ENCODE measurements at regions not wholly inside any gene's neighbourhood (a gene's known extent, or its start where the extent isn't known, plus 50 kb on each side); places are given as distances from the start of the nearest gene placed in this dataset.

DNA sequence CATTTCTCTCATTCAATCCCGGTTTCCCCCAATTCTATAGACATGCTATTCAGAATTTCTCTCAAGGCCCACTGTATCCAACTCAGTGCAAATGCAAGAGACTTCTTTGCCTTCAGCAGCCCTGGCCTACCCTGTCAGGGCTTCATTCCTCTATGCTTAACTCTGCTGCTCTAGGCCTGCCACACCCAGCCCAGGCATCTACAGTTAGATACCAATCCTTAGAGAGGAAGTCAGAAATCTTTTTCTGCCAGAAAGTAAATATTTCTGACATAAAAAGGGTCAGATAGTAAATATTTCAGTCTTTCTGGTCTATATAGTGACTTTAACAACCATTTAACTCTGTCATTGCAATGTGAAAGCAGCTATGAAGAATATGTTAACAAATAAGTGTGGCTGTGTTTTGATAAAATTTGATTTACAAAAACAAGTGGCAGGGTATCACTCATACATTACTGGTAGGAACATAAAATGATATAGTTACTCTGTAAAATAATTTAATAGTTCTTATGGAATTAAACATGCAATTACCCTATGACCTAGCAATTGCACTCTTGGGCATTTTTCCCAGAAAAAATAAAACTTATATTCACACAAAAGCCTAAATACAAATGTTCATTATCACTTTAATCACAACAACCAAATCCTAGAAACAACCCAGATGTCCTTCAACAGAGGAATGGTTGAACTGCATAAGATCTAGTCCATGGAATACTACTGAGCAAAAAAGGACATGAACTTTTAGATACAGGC is 942.0 kb downstream of the SQOR start:
- Histone ChIP-seq H3K9ac (ENCODE audit: low read depth, low read length) (no peak overlapping the region), H3K4me1 (ENCODE audit: control insufficient read depth, insufficient read depth, low read length) (no peaks in the 10 kb centered on the region; the same call in 1 of the 2 replicates), H3K4me3 (ENCODE audit: low read depth, low read length) (no peak overlapping the region), H3K27me3 (ENCODE audit: control insufficient read depth, insufficient read depth, low read length) (no peaks in the 10 kb centered on the region), H3K36me3 (ENCODE audit: control insufficient read depth, insufficient read depth, low read length) (no peaks in the 10 kb centered on the region), H3K27ac (ENCODE audit: low read depth, low read length) (no peak overlapping the region), H3K9me3 (ENCODE audit: control insufficient read depth, insufficient read depth, low read length) (no peaks in the 10 kb centered on the region)

DNA sequence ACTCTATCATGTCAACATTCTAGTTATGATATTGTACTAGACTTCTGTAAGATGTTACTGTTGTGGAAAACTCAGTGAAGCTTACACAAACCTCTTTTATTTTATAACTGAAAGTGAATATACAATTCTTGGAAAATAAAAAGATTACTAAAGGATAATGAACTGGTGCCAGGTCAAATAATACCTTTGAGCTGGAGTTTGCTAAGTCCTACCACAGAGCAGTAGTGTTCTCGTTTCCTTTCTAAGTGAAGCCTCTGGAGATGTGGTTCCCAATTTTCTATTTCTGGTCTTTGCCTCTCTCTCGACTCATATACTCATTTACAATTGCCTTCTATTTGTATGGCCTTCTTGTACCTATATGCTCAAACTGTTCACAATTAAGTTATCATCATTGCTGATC is 942.9 kb downstream of the SQOR start:
- no peaks in the 10 kb centered on the region; the same call in 1 of the 2 replicates for H3K4me1 ChIP-seq (ENCODE audit: control insufficient read depth, insufficient read depth, low read length)
- no peaks in the 10 kb centered on the region for H3K9me3 ChIP-seq (ENCODE audit: control insufficient read depth, insufficient read depth, low read length)
- no peak overlapping the region for H3K4me3 ChIP-seq (ENCODE audit: low read depth, low read length)
- H3K27me3 ChIP-seq (ENCODE audit: control insufficient read depth, insufficient read depth, low read length), result no peaks in the 10 kb centered on the region
- no peak overlapping the region for H3K9ac ChIP-seq (ENCODE audit: low read depth, low read length)
- no peaks in the 10 kb centered on the region for H3K36me3 ChIP-seq (ENCODE audit: control insufficient read depth, insufficient read depth, low read length)
- H3K27ac ChIP-seq (ENCODE audit: low read depth, low read length), result no peak overlapping the region

DNA sequence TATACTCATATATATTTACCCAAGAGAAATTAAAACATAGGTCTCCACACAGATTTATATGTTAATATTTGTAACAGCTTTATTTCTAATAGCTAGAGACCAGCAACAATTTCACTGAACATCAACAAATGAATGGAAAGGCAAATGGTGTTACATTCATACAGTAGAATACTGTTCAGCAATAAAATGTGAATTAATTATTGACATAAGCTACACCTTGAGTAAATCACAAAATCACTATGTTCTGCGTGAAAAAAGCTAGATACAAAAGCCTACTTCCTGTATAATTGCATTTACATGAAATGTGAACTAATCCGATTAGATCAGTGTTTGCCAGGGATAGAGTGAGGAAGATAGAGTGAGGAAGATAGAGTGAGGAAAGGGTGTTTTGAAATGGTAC is 945.7 kb downstream of the SQOR start:
- H3K9me3 ChIP-seq (ENCODE audit: control insufficient read depth, insufficient read depth, low read length), result no peaks in the 10 kb centered on the region; the same call in 1 of the 2 replicates
- no peaks in the 10 kb centered on the region for H3K27me3 ChIP-seq (ENCODE audit: control insufficient read depth, insufficient read depth, low read length)
- no peak overlapping the region for H3K27ac ChIP-seq (ENCODE audit: low read depth, low read length)
- no peak overlapping the region for H3K9ac ChIP-seq (ENCODE audit: low read depth, low read length)
- no peaks in the 10 kb centered on the region for H3K4me1 ChIP-seq (ENCODE audit: control insufficient read depth, insufficient read depth, low read length)
- H3K36me3 ChIP-seq (ENCODE audit: control insufficient read depth, insufficient read depth, low read length), result no peaks in the 10 kb centered on the region
- H3K4me3 ChIP-seq (ENCODE audit: low read depth, low read length), result no peak overlapping the region

DNA sequence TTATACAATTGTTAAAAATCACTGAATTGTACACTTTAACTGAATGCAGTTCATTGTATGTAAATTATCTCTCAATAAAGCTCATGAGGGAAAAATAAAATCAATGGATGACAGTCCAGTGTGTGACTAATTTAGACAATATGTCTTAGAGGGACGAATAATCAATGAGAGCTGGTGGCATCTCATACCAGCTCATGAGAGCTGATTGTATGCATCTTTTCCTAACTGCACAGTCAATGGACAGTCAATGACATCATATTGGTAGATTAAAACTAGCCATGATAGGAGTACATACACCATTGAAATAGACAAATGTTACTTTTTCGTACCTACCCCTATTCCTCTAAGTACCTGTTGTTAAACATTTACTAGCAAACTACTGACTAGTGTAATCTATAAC is 946.1 kb downstream of the SQOR start:
- no peak overlapping the region for H3K4me3 ChIP-seq (ENCODE audit: low read depth, low read length)
- H3K27me3 ChIP-seq (ENCODE audit: control insufficient read depth, insufficient read depth, low read length), result no peaks in the 10 kb centered on the region
- H3K36me3 ChIP-seq (ENCODE audit: control insufficient read depth, insufficient read depth, low read length), result no peaks in the 10 kb centered on the region
- no peak overlapping the region for H3K9ac ChIP-seq (ENCODE audit: low read depth, low read length)
- no peaks in the 10 kb centered on the region for H3K4me1 ChIP-seq (ENCODE audit: control insufficient read depth, insufficient read depth, low read length)
- H3K27ac ChIP-seq (ENCODE audit: low read depth, low read length), result no peak overlapping the region
- H3K9me3 ChIP-seq (ENCODE audit: control insufficient read depth, insufficient read depth, low read length), result no peaks in the 10 kb centered on the region; the same call in 1 of the 2 replicates

DNA sequence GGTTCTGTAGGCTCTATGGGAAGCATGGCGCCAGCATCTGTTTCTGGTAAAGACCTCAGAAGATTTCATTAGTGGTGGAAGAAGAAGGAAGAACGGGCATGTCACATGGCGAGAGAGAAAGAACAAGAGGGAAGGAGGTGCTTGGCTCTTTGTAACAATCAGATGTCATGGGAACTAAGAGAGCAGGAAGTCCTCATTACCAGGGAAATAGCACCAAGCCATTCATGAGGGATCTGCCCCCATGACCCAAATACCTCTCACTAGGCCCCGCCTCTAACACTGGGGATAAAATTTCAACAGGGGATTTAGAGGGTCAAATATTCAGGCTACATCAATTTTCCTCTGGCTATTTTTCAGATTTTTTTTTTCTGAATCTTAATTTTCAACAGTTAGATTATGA is 954.3 kb downstream of the SQOR start:
- Histone ChIP-seq H3K27me3 (ENCODE audit: control insufficient read depth, insufficient read depth, low read length) (no peaks in the 10 kb centered on the region), H3K4me1 (ENCODE audit: control insufficient read depth, insufficient read depth, low read length) (no peaks in the 10 kb centered on the region), H3K9ac (ENCODE audit: low read depth, low read length) (no peak overlapping the region), H3K27ac (ENCODE audit: low read depth, low read length) (no peak overlapping the region), H3K9me3 (ENCODE audit: control insufficient read depth, insufficient read depth, low read length) (no peaks in the 10 kb centered on the region; the same call in 1 of the 2 replicates), H3K36me3 (ENCODE audit: control insufficient read depth, insufficient read depth, low read length) (no peaks in the 10 kb centered on the region), H3K4me3 (ENCODE audit: low read depth, low read length) (no peak overlapping the region)

DNA sequence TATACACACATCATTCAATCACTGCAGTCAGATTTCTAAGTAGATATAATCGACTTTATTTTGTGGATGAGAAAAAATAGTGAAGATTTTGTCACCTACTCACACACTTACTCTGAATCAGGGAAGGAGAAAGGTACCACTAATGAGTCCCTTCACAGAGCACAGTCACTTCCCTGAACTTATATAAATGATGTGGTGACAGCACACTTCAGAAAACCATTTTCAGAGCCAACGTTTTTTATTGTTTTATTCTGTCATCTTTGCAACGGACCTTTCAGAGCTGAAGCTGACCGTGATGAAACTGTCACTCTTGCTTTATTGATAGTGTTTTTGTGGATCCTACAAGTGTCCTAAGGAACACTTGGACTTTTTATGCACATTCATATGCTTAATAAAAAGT is 956.6 kb downstream of the SQOR start:
- no peaks in the 10 kb centered on the region for H3K27me3 ChIP-seq (ENCODE audit: control insufficient read depth, insufficient read depth, low read length)
- no peak overlapping the region for H3K9ac ChIP-seq (ENCODE audit: low read depth, low read length)
- no peaks in the 10 kb centered on the region for H3K36me3 ChIP-seq (ENCODE audit: control insufficient read depth, insufficient read depth, low read length)
- H3K4me1 ChIP-seq (ENCODE audit: control insufficient read depth, insufficient read depth, low read length), result no peaks in the 10 kb centered on the region
- H3K4me3 ChIP-seq (ENCODE audit: low read depth, low read length), result no peak overlapping the region
- no peaks in the 10 kb centered on the region for H3K9me3 ChIP-seq (ENCODE audit: control insufficient read depth, insufficient read depth, low read length)
- H3K27ac ChIP-seq (ENCODE audit: low read depth, low read length), result no peak overlapping the region

DNA sequence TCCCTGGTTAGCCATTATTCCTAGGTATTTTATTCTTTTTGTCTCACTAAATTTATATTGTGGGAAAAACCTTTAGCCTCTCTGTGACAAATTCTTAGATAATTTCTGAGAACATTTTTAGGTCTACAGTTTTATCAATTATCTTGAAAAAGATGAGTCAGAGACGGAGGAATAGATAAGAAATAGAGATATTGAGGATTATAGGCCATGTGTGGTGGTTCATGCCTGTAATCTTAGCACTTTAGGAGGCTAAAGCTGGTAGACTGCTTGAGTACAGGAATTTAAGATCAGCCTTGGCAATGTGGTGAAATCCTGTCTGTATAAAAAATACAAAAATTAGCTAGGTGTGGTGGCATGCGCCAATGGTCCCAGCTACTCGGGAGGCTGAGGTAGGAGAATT is 960.2 kb downstream of the SQOR start:
- H3K36me3 ChIP-seq (ENCODE audit: control insufficient read depth, insufficient read depth, low read length), result no peaks in the 10 kb centered on the region
- H3K9me3 ChIP-seq (ENCODE audit: control insufficient read depth, insufficient read depth, low read length), result no peaks in the 10 kb centered on the region
- H3K9ac ChIP-seq (ENCODE audit: low read depth, low read length), result no peak overlapping the region
- H3K27ac ChIP-seq (ENCODE audit: low read depth, low read length), result no peak overlapping the region
- no peak overlapping the region for H3K4me3 ChIP-seq (ENCODE audit: low read depth, low read length)
- H3K4me1 ChIP-seq (ENCODE audit: control insufficient read depth, insufficient read depth, low read length), result no peaks in the 10 kb centered on the region
- no peaks in the 10 kb centered on the region for H3K27me3 ChIP-seq (ENCODE audit: control insufficient read depth, insufficient read depth, low read length)

DNA sequence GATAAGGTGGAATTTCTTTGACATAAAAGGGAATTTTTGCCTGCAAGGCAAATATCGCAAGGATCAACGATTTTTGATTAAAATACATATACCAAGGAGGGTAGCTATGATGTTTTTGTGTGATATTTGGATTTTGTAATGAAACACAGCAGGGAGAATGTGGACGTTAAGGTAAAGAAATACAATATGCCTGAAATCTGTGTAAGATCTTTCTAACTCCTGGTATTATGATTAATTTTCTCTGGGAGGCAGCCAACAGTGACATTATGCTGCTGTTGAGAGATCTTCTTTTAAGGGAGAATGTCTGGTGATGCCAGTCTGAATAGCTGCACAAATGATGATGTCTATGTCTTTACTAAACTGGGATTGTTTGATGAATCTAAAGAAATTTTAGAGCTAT is 972.2 kb downstream of the SQOR start:
- no peaks in the 10 kb centered on the region for H3K36me3 ChIP-seq (ENCODE audit: control insufficient read depth, insufficient read depth, low read length)
- no peak overlapping the region for H3K4me3 ChIP-seq (ENCODE audit: low read depth, low read length)
- no peak overlapping the region for H3K27ac ChIP-seq (ENCODE audit: low read depth, low read length)
- no peaks in the 10 kb centered on the region for H3K9me3 ChIP-seq (ENCODE audit: control insufficient read depth, insufficient read depth, low read length)
- H3K4me1 ChIP-seq (ENCODE audit: control insufficient read depth, insufficient read depth, low read length), result no peaks in the 10 kb centered on the region
- H3K9ac ChIP-seq (ENCODE audit: low read depth, low read length), result no peak overlapping the region
- no peaks in the 10 kb centered on the region for H3K27me3 ChIP-seq (ENCODE audit: control insufficient read depth, insufficient read depth, low read length)

DNA sequence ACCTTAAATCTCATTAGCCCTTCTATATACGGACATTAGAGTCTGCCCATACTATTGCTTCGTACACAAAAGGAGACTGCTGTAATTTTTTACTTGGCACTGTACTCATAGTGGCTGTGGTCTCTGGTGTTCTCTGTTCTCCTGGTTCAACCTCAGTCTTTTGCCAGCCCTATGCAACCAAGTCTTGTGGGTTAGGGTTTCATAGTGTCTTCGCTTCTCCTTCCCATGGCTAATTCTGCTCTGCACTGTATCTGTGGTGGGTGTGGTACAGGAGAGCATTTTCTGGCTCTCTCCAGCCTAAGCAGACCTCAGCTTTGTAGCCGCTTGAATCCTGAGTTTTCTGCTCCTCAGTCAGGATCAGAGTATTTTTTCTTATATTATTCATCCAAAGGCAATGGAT is 981.2 kb downstream of the SQOR start:
- Histone ChIP-seq H3K27me3 (ENCODE audit: control insufficient read depth, insufficient read depth, low read length) (no peaks in the 10 kb centered on the region), H3K9me3 (ENCODE audit: control insufficient read depth, insufficient read depth, low read length) (no peaks in the 10 kb centered on the region; the same call in 1 of the 2 replicates), H3K36me3 (ENCODE audit: control insufficient read depth, insufficient read depth, low read length) (no peaks in the 10 kb centered on the region), H3K4me1 (ENCODE audit: control insufficient read depth, insufficient read depth, low read length) (no peaks in the 10 kb centered on the region), H3K4me3 (ENCODE audit: low read depth, low read length) (no peak overlapping the region), H3K9ac (ENCODE audit: low read depth, low read length) (no peak overlapping the region), H3K27ac (ENCODE audit: low read depth, low read length) (no peak overlapping the region)

DNA sequence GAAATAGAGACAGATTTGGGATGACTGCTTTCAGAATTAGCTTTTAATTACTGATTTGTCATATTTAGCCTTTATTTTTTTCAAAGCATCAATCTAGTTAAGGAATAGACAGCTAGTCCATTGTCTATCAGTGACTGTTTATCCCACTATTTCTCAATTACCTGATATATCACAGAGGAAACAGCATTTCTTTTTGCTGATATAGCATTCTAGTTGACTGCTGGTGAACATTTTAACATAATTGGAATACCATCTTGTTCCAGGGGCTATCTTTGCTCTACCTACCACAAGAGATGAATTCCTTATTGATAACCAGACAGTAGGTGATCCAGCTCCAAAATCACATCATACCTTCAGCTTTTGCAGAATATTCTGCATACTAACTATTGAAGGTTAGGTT is 982.7 kb downstream of the SQOR start:
- Histone ChIP-seq H3K4me3 (ENCODE audit: low read depth, low read length) (no peak overlapping the region), H3K9ac (ENCODE audit: low read depth, low read length) (no peak overlapping the region), H3K4me1 (ENCODE audit: control insufficient read depth, insufficient read depth, low read length) (no peaks in the 10 kb centered on the region), H3K27me3 (ENCODE audit: control insufficient read depth, insufficient read depth, low read length) (no peaks in the 10 kb centered on the region), H3K9me3 (ENCODE audit: control insufficient read depth, insufficient read depth, low read length) (no peaks in the 10 kb centered on the region; the same call in 1 of the 2 replicates), H3K27ac (ENCODE audit: low read depth, low read length) (no peak overlapping the region), H3K36me3 (ENCODE audit: control insufficient read depth, insufficient read depth, low read length) (no peaks in the 10 kb centered on the region)

DNA sequence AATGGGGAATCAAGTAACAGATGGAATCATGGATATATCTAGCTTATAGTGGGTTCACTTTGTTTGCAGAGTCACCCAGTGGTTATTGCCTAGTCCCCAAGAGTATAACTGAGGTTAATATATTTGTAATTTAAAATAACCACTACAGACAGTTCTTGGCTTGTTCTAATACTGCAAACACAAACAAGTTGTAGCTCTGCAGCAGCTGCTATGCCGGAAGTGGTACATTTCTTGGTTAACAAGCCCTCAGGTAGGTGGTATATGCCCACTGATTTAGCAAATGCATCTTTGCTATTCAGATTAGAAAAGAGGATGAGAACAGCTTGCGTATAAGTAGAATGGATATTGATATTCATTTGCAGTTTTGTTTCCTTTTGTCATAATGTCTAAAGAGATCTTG is 984.2 kb downstream of the SQOR start:
- Histone ChIP-seq H3K36me3 (ENCODE audit: control insufficient read depth, insufficient read depth, low read length) (no peaks in the 10 kb centered on the region), H3K27ac (ENCODE audit: low read depth, low read length) (no peak overlapping the region), H3K9me3 (ENCODE audit: control insufficient read depth, insufficient read depth, low read length) (no peaks in the 10 kb centered on the region; the same call in 1 of the 2 replicates), H3K9ac (ENCODE audit: low read depth, low read length) (no peak overlapping the region), H3K4me3 (ENCODE audit: low read depth, low read length) (no peak overlapping the region), H3K27me3 (ENCODE audit: control insufficient read depth, insufficient read depth, low read length) (no peaks in the 10 kb centered on the region), H3K4me1 (ENCODE audit: control insufficient read depth, insufficient read depth, low read length) (no peaks in the 10 kb centered on the region)
